Skin of body (tissue), 1 donor: ENCODE measurements at regions not wholly inside any gene's neighbourhood (a gene's known extent, or its start where the extent isn't known, plus 50 kb on each side); places are given as distances from the start of the nearest gene placed in this dataset.
"Not testable (repeated sequence)": the region's sequence is repeated elsewhere in the genome, so short reads cannot be mapped to it uniquely, and the experiment has no call there.

Experiments used
- DNase-seq: peaks from one replicate; lab custom pipeline; 2025; lab: John Stamatoyannopoulos, UW

- peak; percentile 71 for DNase-seq
Observed at GRCh38 chr21:17679002-17679600, 66.4 kb upstream of the BTG3 start.

- DNase-seq = not testable (repeated sequence)
Observed at GRCh38 chr21:17676930-17677329, 64.2 kb upstream of the BTG3 start.

- no peak for DNase-seq
Observed at GRCh38 chr21:17674106-17674505, 61.4 kb upstream of the BTG3 start.

- DNase-seq = no peak
Observed at GRCh38 chr21:17673261-17674020, 60.7 kb upstream of the BTG3 start.

GRCh38 chr21:17671733-17672132 lies 59.0 kb upstream of the BTG3 start:
- no peak for DNase-seq

GRCh38 chr21:17668479-17669140 lies 55.9 kb upstream of the BTG3 start:
- DNase-seq = no peak

GRCh38 chr21:17667256-17667655 lies 54.6 kb upstream of the BTG3 start:
- no peak for DNase-seq
